KOPT-K1 (cell line): ENCODE measurements at regions not wholly inside any gene's neighbourhood (a gene's known extent, or its start where the extent isn't known, plus 50 kb on each side); places are given as distances from the start of the nearest gene placed in this dataset.
A peak's percentile ranks its signal among the peaks of the same experiment; 100 is the strongest.
"Not testable (repeated sequence)": the region's sequence is repeated elsewhere in the genome, so short reads cannot be mapped to it uniquely, and the experiment has no call there.

Source experiments
- H3K27ac ChIP-seq: fragments of 200-600 bp; sonication (generic); 2 replicates; pipeline ENCODE4 v1.5.1; 2016; ENCODE audit warnings: antibody characterized with exemption, mild to moderate bottlenecking, low read depth, low read length; ENCODE audit not compliant: poor library complexity, severe bottlenecking
- H3K36me3 ChIP-seq: fragments of 200-600 bp; sonication (generic); 2 replicates; pipeline ENCODE4 v1.5.1; 2017; ENCODE audit warnings: antibody characterized with exemption, mild to moderate bottlenecking, low read length, moderate library complexity; ENCODE audit not compliant: insufficient read depth
- H3K9me3 ChIP-seq: fragments of 200-600 bp; sonication (generic); 2 replicates; pipeline ENCODE4 v1.5.1; 2017; ENCODE audit warnings: antibody characterized with exemption, low read length, mild to moderate bottlenecking; ENCODE audit not compliant: insufficient read depth, poor library complexity, severe bottlenecking

- Histone ChIP-seq H3K36me3 (no peaks in the 10 kb centered on the region), H3K9me3 (peaks cover 6% of the 10 kb centered on the region), H3K27ac (no peak overlapping the region)
Measured at GRCh38 chr10:8272794-8273425, 218.4 kb downstream of the GATA3 start.

- no peaks in the 10 kb centered on the region for H3K36me3 ChIP-seq
- H3K9me3 ChIP-seq = peaks cover 6% of the 10 kb centered on the region
- no peak overlapping the region for H3K27ac ChIP-seq
Measured at GRCh38 chr10:8273749-8274148, 219.3 kb downstream of the GATA3 start.

- Histone ChIP-seq H3K36me3 (no peaks in the 10 kb centered on the region), H3K27ac (no peak overlapping the region), H3K9me3 (peaks cover 6% of the 10 kb centered on the region)
Measured at GRCh38 chr10:8275911-8276310, 221.4 kb downstream of the GATA3 start.

GRCh38 chr10:8278099-8278498 is 223.6 kb downstream of the GATA3 start:
- Histone ChIP-seq H3K36me3 (no peaks in the 10 kb centered on the region), H3K27ac (peak overlapping the region; percentile 18), H3K9me3 (peaks cover 6% of the 10 kb centered on the region)

- no peaks in the 10 kb centered on the region for H3K36me3 ChIP-seq
- H3K9me3 ChIP-seq = peaks cover 11% of the 10 kb centered on the region
- no peak overlapping the region for H3K27ac ChIP-seq
Measured at GRCh38 chr10:8279598-8279997, 225.1 kb downstream of the GATA3 start.

GRCh38 chr10:8280946-8281345 is 226.5 kb downstream of the GATA3 start:
- H3K9me3 ChIP-seq = peaks cover 5% of the 10 kb centered on the region
- H3K36me3 ChIP-seq = no peaks in the 10 kb centered on the region
- no peak overlapping the region for H3K27ac ChIP-seq

GRCh38 chr10:8282340-8282739 is 227.9 kb downstream of the GATA3 start:
- H3K27ac ChIP-seq = peak overlapping the region; percentile 9
- H3K9me3 ChIP-seq = peaks cover 5% of the 10 kb centered on the region
- no peaks in the 10 kb centered on the region for H3K36me3 ChIP-seq

- no peaks in the 10 kb centered on the region for H3K36me3 ChIP-seq
- no peak overlapping the region for H3K27ac ChIP-seq
- H3K9me3 ChIP-seq = peaks cover 5% of the 10 kb centered on the region
Measured at GRCh38 chr10:8283166-8283905, 228.8 kb downstream of the GATA3 start.

- Histone ChIP-seq H3K36me3 (no peaks in the 10 kb centered on the region), H3K9me3 (peaks cover 5% of the 10 kb centered on the region), H3K27ac (no peak overlapping the region)
Measured at GRCh38 chr10:8283986-8284385, 229.5 kb downstream of the GATA3 start.

- not testable (repeated sequence) for H3K27ac ChIP-seq, H3K36me3 ChIP-seq, H3K9me3 ChIP-seq
Measured at GRCh38 chr10:8285970-8286369, 231.5 kb downstream of the GATA3 start.

- peaks cover 5% of the 10 kb centered on the region for H3K9me3 ChIP-seq
- H3K36me3 ChIP-seq = no peaks in the 10 kb centered on the region
- H3K27ac ChIP-seq = no peak overlapping the region
Measured at GRCh38 chr10:8288600-8288999, 234.1 kb downstream of the GATA3 start.

- H3K9me3 ChIP-seq = no peaks in the 10 kb centered on the region
- no peak overlapping the region for H3K27ac ChIP-seq
- no peaks in the 10 kb centered on the region for H3K36me3 ChIP-seq
Measured at GRCh38 chr10:8289186-8289924, 234.9 kb downstream of the GATA3 start.

- H3K27ac ChIP-seq = no peak overlapping the region
- no peaks in the 10 kb centered on the region for H3K36me3 ChIP-seq
- no peaks in the 10 kb centered on the region for H3K9me3 ChIP-seq
Measured at GRCh38 chr10:8294779-8295178, 240.3 kb downstream of the GATA3 start.

- no peaks in the 10 kb centered on the region for H3K9me3 ChIP-seq
- H3K27ac ChIP-seq = no peak overlapping the region
- H3K36me3 ChIP-seq = no peaks in the 10 kb centered on the region
Measured at GRCh38 chr10:8295311-8295710, 240.8 kb downstream of the GATA3 start.

GRCh38 chr10:8296090-8296733 is 241.7 kb downstream of the GATA3 start:
- Histone ChIP-seq H3K9me3 (no peaks in the 10 kb centered on the region), H3K36me3 (no peaks in the 10 kb centered on the region), H3K27ac (no peak overlapping the region)
